SU-DHL-6 (cell line): ENCODE measurements at regions not wholly inside any gene's neighbourhood (a gene's known extent, or its start where the extent isn't known, plus 50 kb on each side); places are given as distances from the start of the nearest gene placed in this dataset.

Source experiments
- CTCF ChIP-seq: fragments of 200-600 bp; sonication (generic); IDR thresholded peaks from one replicate; pipeline ENCODE4 v1.5.1; 2017; ENCODE audit warnings: antibody characterized with exemption, mild to moderate bottlenecking, low read length, moderate library complexity; ENCODE audit not compliant: insufficient read depth, poor library complexity, severe bottlenecking
- EZH2phosphoT487 ChIP-seq: fragments of 200-600 bp; sonication (generic), shearing (Covaris generic); conservative IDR thresholded peaks from 2 replicates; pipeline ENCODE4 v1.6.1; 2018; ENCODE audit warnings: mild to moderate bottlenecking, antibody characterized with exemption, low read length, moderate library complexity, mixed read lengths

GRCh38 chr18:9019135-9019534 is 83.4 kb upstream of the NDUFV2 start:
- TF ChIP-seq CTCF, result no peak
- TF ChIP-seq EZH2phosphoT487, result no peak
